B cell (primary cell): ENCODE measurements at regions not wholly inside any gene's neighbourhood (a gene's known extent, or its start where the extent isn't known, plus 50 kb on each side); places are given as distances from the start of the nearest gene placed in this dataset.

ENCODE experiments used
- CTCF ChIP-seq: fragments of 200-600 bp; IDR thresholded peaks from one replicate; pipeline ENCODE4 v1.8.0; 2022; ENCODE audit warnings: antibody characterized with exemption, mild to moderate bottlenecking
- EZH2 ChIP-seq: IDR thresholded peaks from 2 replicates; pipeline ENCODE4 v1.6.1; 2012; ENCODE audit warnings: borderline replicate concordance, low read depth, mild to moderate bottlenecking, moderate library complexity, low read length; ENCODE audit not compliant: insufficient read depth, poor library complexity, severe bottlenecking

GRCh38 chr10:131499566-131499965 is 188.0 kb upstream of the TCERG1L start:
- TF ChIP-seq EZH2 (no peak), CTCF (no peak)
